Activated CD4-positive, alpha-beta T cell treated with anti-CD3 and anti-CD28 coated beads, Interleukin-2, amount 50 U/mL, for 1 hour (primary cell): ENCODE measurements at regions not wholly inside any gene's neighbourhood (a gene's known extent, or its start where the extent isn't known, plus 50 kb on each side); places are given as distances from the start of the nearest gene placed in this dataset.

Experiments used
- DNase-seq: peaks from one replicate; pipeline ENCODE4 v3.0.0-alpha.2; 2020

- no peak for DNase-seq
These were observed 1085.9 kb downstream of the BCL11B start for GRCh38 chr14:98186140-98186539.

DNA sequence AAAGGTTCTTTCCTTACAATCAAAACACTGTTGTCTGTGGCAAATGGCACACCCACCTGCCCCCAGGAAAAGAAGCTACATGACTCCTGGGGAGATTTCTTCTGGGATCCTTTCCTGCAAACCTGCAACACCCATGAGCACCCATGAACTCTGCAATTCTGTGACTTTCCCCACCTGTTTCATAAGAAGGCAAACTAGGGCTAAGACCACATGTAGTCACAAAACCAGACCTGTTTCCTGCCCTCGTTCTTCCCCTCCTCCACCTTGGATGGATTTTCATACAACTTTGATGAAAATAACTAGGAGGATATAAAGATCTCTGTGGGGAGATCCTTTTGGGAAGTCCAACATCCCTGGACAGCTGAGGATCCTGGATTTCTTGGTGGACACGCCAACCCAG is 1084.7 kb downstream of the BCL11B start:
- DNase-seq, result no peak

DNA sequence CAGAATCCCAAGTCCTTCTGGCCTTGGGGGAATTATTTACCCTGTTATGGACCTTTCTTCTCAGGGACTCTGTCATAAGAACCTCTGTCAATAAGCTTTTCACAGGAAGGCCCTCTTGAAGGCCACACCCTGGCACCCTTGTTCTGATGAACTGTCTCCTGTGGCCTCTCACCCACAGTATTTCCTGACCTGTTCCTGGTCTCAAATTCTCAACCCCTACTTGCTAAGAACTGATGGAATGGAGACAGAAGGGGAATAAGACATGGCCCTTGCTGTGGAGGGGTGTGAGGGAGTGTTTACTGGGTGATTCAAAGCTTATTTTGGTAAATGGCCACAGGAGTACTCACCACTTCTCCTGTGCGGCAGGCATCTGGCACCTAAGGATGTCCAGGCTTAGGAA is 1082.9 kb downstream of the BCL11B start:
- no peak for DNase-seq

- DNase-seq, result no peak
These were observed 1082.5 kb downstream of the BCL11B start for GRCh38 chr14:98189511-98189910.

GRCh38 chr14:98189944-98190343 is 1082.1 kb downstream of the BCL11B start:
- no peak for DNase-seq

DNA sequence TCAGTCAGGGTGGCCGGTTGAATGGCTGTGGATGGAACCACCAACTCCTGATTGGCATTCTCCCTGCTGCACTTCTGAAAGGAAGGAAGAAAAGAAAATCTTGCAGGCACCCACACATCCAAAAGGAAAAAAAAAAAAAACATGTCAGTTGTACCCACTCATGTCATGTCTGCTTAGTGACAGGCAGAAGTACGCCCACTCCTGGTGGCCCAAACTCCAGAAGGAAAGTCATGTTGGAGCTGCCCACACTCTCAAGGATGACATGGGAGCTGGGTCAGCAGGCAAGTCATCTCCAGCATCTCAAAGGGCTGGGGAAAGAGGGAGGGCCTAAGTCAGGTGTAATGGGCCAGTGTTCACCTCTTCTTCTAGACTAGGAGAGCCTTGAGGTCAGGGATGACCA is 1079.1 kb downstream of the BCL11B start:
- no peak for DNase-seq

DNA sequence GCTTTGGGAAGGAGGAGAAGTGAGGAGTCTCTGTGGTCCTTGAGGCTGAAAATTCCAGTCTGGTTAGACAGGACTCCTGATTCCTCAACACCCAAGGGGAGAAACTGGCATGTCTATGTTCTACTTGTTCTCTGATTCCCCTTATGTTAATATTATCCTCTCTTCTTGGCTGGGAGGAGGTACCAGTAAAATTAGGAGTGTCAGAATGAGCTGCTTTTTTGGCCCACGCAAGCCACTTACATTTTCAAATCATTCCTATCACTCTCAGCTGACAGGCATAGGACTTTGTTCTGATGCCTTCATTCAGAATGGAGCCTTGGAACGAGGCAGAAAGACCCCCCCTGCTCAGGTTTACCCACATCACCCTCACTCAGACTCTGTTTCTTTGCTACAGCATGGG is 1077.2 kb downstream of the BCL11B start:
- no peak for DNase-seq

GRCh38 chr14:98195256-98195655 is 1076.7 kb downstream of the BCL11B start:
- DNase-seq, result no peak

DNA sequence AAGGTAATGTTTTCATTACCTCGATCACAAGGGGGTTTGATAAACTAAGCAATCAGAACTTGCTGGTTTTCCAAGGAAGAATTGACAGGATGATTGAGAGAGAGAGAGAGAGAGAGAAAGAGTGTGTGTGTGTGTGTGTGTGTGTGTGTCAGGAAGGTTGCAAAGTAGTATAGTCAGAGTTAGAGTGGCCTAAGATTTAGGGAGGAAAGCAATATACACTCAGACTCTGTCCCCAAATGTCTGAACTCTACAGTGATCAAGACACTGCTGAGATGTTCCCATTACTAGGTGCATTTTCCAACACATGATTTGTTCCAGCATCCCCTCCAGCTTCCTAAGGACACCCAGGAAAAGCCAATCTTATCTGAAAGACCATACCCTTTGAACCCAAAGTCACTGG is 1074.1 kb downstream of the BCL11B start:
- DNase-seq, result no peak

- peak; percentile 33 for DNase-seq
These were observed 1073.6 kb downstream of the BCL11B start for GRCh38 chr14:98198385-98198784.

DNA sequence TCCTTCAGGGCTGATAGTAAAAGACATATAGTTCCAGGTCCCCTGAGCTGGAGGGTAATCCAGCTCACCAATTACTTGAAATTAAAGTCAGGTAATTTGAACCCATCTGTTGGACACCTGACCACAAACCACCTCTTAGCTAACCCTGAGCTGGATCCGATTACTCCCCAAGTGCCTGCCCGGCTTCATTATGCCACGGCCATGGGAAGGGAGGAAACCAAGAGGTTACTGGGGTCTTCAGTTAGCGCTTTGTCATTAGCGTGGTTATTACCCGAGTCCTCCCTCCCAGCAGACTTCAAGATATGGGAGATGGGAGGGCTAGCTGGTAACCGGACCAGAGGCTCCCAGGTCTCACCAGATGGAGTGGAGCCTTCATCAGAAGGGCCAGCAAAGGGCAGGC is 1071.4 kb downstream of the BCL11B start:
- no peak for DNase-seq

GRCh38 chr14:98203421-98203820 is 1068.6 kb downstream of the BCL11B start:
- DNase-seq, result no peak

DNA sequence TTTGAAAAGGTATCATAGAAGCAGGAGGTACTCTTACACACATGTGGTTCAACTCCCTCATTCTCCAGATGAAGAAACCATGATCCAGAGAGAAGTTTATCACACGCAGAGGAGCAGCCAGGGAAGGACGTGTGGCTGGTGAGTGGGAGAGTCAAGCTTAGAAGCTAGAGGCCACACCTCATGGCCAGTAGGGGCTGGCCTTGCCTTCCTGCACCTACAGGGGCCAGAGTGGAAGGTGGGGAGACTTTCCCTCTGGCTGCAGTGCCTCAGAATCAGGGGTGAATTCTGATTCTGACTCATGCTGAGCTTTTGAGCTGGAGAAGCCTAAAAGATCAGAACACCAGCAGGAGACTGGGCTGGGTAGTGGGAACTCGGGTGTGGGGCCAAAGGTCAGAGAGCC is 1067.9 kb downstream of the BCL11B start:
- DNase-seq, result no peak

- no peak for DNase-seq
These were observed 1064.6 kb downstream of the BCL11B start for GRCh38 chr14:98207415-98207814.

DNA sequence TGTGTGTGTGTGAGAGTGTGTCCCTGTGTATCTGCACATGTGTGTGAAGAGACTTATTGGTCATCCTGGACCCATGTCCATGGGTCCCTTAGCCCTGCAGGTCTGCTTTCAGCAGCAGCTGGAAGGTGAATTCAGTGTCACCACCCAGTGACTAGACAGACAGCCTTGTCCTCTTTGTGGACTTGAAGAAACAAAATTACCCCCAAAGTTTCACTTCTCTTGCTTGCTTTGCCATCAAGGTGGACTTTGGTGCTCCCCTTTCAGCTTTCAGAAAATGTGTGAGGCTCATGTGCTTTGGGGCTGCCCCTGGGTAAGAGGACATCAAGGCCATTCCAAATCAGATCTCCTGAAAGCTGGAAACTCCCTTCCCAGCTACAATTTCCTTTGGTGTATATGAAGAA is 1063.8 kb downstream of the BCL11B start:
- DNase-seq, result no peak

DNA sequence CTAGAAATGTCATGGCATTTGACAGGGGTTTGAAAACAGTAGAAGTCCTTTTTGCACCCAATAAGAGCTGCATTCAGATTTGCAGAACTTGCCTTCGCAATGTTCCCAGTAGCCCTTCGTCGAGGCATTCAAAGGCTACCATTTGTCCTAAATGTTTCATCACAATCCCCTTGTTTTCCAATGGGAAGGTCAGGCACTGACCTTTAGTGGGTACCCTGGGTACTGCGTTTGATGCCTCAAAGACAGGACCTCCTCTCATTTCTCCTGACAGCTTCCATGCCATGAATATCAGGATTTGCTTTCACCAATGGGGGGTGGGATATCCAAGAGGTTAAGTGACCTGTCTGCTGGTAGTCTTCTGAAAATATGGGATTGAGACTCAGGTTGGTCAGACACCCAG is 1063.1 kb downstream of the BCL11B start:
- no peak for DNase-seq

GRCh38 chr14:98210045-98210672 is 1061.8 kb downstream of the BCL11B start:
- peak; percentile 50 for DNase-seq

DNA sequence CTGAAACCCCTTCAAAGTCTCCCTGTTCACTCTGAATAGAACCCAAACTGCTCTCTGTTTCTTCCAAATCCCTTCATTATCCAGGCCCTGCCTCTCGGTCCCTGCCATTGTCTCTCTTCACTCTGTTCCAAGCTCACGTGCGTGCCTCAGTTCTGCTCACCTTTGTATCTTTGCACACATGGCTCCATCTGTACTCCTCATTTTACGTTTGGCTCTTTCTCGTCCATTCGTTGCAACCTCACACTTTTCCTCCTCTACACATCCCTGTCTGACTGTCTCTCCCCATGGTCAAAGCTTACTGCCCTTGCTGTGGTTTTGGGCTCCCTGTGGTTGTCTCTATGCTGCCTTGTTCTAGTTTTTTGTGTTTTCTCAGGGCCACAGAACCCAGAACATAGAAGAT is 1054.5 kb downstream of the BCL11B start:
- no peak for DNase-seq

DNA sequence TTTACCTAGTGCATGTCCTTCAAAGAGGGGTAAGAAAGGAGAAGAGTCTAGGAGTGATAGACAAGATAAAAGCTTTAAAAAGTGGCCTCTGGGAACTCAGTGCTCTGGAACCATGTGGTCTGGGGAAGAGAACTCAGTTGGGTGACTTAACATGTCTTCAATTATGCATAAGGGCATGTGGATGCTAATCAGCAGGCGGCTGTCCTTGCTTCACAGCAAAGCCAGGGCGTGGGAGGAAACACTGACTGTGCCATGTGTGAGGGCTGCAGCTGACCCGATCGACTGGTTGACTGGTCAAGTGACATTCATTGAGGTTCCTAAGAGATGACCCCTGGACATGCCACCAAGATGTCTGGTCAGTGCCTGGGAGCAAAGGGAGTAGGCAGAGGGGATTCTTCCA is 1053.8 kb downstream of the BCL11B start:
- no peak for DNase-seq

DNA sequence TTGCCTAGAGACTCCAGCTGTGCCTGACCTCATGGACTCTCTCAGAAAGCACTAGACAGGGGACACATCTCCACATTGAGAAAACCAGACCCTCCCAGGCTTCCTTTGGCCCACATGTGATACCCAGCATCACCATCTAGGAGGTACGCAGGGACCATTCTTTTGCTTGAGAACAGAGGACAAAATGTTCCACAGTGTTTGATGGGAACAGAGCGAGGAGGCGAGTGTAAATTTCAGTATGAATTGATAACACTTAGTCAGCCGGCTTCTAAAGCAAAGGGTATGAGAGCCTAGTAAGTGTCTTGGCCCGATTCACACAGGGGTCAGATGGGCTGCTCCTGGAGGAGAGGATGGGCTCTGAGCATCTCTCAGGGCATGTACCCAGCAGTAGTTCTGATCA is 1052.4 kb downstream of the BCL11B start:
- no peak for DNase-seq

- no peak for DNase-seq
These were observed 1048.9 kb downstream of the BCL11B start for GRCh38 chr14:98223106-98223505.

GRCh38 chr14:98223710-98224109 is 1048.3 kb downstream of the BCL11B start:
- DNase-seq, result peak; percentile 32

GRCh38 chr14:98226411-98226810 is 1045.6 kb downstream of the BCL11B start:
- DNase-seq, result no peak

GRCh38 chr14:98227000-98227726 is 1044.8 kb downstream of the BCL11B start:
- DNase-seq, result no peak

DNA sequence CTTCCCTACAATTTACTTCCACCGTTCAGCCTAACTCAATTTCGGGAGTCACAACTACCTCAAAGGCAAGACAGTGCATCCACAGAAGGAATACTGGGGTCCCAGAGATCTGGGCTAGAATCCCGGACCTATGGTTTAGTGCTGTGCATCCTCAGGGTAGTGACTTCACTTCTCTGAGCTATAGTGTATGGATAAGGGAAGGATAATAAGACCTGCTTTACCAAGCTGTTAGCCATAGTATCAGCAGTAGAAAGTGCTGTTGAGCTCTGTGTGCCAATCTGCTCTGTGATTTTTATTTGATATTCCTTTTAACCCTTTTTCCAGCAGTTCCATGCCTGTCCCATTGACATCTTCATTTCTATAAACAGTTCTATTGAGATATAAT is 1044.3 kb downstream of the BCL11B start:
- no peak for DNase-seq
